GM21381 (cell line): ENCODE measurements at regions not wholly inside any gene's neighbourhood (a gene's known extent, or its start where the extent isn't known, plus 50 kb on each side); places are given as distances from the start of the nearest gene placed in this dataset.

Experiments used
- ATAC-seq: cut with Tn5 transposase; IDR thresholded peaks from one replicate; pipeline ENCODE4 v1.9.1; 2021; ENCODE audit warnings: mild to moderate bottlenecking, moderate library complexity; ENCODE audit not compliant: unreplicated experiment

DNA sequence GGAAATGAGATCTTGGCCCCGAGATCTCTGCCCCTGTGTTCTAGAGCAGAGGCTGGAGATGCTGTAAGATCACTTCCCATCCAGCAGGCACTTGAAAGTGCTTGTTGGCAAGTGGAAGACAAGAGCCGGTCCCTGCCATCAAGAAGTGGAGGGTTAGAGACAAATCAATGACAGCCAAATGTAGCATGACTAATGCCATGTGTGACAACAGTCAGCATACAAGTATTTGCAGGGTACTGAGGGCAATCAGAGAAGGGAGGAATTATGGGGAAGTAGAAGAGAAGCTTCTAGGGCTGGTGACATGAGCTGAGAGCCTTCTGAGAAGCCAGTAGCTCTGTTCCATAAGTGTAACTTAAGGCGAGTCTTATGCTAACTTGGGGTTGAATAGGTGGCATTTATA, 58.6 kb downstream of the TMEM17 start:
- no peak for ATAC-seq

DNA sequence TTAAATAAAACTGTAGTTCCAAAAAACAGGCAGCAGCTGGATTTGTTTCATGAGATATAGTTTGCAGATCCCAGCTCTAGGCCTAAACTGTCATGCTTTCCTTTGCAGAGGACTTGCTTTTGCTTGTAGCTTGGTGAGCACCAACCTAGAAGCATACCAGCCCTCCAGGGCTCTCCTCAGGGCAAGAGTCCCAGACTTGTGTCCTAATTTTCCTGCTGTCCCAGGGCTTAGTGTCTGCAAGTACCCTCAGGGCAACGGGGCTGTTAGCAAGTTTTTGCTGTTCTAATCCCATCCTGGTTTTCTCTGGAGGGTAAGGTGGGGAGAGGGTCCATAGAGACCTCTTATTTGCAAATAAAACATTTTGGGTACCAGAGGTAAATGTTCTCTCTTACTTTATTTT, 59.5 kb downstream of the TMEM17 start:
- ATAC-seq: no peak

DNA sequence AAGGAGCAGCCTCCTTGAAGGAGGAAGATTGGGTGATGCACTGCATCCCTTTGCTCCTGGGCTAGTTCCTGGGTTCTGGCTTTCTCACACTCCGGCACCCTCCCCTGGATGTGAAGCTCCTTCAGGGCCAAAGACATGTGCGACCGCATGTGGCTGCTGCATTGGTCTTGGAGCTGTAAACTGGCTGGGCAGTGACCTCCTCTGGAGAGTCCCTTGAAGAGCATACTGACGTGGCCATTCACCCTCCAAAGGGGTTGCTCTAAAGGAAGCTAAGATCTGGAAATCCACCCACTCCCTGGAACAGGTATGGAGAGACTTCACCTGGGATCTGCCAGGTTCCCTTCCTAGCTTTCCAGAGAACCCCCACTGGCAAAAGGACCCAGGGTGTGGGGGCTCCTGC, 62.1 kb downstream of the TMEM17 start:
- no peak for ATAC-seq

DNA sequence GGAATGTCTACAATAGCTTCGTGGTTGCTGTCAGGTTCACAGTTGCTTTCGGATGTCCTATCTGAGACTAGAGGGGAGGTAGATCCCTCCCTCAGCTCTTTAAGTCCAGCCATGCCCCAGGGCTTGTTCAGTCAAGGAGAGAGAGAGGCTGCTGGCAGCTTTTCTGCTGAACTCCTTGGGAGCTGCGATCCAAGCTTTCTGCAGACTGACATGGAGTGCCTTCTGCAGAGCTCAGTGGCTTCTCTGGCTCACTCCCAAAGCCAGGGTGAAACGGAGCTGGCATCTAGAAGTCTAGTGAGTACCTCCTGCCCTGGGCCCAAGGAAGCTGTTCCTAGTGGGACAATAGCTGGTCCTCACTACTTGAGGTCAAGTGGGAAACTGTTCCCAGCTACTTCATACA, 62.5 kb downstream of the TMEM17 start:
- ATAC-seq: no peak

DNA sequence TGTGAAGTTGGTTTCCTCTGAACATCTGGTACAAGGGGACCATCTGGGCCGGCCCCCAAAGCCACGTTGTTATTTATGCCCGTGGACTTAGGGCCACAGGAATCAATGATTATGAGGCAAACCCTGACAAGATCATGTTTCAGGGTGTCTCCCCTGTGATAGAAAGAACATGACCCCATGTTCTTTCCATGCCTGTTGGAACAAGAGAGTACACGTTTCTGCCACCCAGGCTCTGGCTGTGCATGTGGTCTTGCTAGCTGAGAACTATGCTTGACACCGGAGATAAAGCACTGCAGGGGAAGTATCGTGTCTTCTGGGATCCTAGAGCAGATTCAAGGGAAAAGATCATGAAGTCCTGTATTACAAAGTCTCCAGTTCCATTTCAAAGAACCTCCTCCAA, 64.2 kb downstream of the TMEM17 start:
- no peak for ATAC-seq

DNA sequence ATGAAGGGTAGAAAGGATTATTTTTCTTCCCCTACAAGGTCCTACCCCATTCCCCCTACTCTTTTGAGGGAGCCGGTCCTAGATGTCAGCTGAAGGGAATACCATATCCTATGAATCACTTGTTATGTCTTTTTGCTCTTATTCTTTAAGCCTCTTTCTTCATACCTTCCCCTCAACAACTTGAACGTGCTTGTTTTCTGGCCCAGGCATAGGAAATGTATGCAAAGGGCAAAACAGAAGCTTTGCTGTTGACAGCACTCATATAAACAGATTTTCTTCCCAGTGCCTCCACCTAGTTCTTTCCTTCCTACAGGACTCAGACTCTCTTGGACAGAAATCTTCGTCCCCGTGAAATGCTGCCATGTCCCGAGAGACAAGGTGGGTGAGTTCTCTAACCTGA, 64.6 kb downstream of the TMEM17 start:
- no peak for ATAC-seq

DNA sequence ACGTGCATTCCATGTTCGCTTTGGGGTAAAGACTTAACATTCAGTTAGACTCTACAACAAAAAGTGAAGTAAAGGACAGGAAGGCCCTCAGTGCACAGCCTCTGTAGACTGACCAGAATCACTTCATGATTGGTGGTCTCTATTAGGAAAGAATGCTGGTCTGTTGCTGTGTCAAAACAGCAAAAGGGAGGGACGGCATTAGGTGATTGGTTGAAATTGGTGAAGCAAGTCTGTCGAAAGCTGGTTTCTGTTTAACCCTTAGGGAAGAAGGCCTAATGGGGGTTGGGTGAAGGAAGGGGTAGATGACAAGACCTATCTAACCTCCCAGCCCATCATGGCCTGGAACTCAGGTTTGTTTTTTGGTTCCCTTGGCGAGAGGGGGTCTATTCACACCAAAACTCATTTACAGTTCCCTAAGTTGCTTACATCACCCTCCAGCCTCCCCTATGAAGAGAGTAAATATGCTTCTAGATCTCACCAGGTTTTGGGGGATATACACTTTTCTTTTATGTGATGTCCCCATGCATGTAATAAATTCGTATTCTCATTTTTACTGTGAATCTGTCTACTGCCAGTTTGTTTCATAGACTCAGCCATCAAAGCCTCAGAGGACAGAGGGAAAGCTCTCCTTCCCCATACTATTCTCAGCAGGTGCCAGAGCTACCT, 65.6 kb downstream of the TMEM17 start:
- no peak for ATAC-seq

DNA sequence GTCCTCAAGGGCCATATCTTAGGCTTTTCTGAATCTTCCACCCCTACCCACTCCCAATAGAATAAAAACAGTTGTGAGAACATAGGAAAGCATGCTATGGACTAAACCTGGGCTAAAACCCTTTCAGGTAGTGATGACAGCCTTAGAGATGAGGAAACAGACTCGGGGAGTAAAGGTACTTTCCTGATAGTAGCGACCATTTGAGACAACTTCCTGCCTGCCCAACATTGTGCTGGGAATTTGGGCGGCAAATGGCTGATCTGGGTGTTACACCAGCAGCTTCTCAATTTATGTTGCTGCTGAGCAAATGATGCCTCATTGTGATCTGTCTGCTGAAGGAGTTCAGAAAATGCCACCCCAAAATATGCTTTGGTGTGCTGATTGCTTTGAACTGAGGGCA, 66.6 kb downstream of the TMEM17 start:
- ATAC-seq: no peak

DNA sequence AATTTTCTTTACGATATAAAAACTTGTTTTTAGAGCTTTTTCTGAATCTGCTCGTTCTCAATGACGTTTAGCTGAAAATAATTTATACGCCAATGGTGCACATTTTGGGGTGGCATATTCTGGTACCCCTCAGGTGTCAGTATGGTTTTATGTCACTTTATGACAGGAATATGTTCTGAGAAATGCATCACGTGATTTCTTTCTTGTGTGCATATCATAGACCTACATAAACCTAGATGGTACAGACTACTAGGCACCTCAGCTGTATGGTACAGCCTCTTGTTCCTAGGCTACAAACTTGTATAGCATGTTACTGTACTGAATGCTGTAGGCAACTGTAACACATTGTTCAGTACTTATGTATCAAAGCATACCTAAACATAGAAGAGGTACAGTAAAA, 68.2 kb downstream of the TMEM17 start:
- ATAC-seq: no peak

DNA sequence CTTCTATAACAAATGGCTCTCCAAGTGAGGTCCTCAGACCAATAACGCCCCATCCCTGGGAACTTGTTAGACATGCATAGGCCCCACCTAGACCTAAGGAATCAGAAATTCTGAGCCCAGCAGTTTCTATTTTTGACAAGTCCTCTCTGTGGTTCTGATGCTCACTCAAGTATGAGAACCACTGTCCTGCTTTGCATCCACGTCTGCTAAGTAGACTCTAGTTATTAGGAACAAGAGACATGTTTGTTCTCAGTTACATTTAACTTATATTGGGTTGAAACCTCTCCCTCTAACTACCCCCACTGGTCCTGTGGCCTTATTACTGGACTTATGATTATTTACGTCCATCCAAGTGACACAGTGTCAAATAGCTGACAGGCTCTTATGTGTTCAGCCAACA, 70.3 kb downstream of the TMEM17 start:
- peak; percentile 74 for ATAC-seq

DNA sequence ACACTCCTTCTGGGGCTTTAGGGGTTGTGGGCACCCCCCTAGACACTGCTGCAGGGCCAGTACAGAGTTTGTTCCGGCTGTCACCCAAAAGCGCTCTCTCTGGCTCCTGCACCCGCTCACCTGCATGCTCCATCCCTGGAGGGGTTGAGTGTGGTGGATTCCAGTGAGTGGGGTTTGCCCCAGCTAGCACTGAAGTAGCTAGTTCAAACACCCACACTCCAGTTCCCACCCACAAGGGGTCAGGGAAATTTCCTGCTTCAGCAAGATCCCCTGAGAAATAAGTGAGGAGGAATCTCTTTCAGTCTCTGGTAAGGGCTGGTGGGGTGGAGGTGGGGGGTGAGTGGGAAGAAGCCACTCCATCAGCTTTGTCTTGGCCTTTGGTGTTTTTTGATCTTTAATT, 73.6 kb downstream of the TMEM17 start:
- ATAC-seq: no peak

DNA sequence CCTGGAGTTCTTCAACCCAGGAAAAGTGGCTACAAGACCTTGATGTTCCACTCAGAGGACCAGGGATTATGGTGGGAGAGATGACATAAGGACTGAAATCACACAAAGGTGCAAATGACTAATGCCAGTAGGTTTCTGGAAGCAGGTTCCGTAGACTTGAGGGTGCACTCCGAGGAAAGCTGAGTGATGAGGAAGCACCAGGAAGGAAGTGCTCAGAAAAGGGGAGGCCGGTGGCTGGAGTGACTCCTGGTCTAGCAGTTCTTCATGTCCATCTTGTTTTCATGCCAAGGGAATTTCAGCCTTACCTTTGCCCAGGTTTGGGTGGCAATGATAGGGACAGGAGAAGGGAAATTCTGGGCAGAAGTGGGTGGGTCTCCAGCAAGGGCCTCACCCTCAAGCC, 74.5 kb downstream of the TMEM17 start:
- ATAC-seq: no peak

DNA sequence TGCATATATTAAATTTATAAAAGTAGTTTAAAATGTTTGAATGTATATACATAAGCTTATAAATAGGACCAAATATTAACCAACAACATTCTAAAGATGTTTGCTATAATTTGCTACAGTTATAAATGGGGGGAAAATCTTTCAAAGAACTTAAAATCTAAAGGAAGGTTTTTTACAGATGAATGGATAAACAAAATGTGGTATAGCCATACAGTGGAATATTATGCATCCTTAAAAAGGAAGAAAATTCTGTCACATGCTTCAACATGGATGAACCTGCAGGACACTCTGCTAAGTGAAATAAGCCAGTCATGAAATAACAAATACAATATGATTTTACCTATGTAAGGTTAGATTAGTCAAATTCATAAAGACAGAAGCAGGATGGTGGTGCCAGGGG, 75.8 kb downstream of the TMEM17 start:
- no peak for ATAC-seq

DNA sequence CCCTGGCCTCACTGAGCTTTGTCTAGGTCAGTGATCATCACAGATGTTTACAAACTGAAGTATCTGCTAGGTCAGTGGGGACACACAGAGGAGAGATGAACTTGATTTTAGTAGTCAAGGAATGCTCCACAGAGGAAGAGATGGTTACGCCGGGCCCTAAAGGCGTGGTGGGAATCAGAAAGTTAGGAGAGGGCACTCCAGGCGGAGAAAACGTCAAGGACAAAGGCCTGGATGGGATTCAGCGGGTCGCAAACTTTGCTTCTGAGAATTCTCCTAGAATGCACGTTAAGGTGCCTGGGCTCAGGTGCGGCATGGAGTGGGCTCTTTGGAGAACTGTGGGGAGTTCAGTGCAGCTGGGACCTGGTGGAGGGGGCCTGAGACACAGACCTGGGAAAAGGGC, 78.8 kb downstream of the TMEM17 start:
- no peak for ATAC-seq

DNA sequence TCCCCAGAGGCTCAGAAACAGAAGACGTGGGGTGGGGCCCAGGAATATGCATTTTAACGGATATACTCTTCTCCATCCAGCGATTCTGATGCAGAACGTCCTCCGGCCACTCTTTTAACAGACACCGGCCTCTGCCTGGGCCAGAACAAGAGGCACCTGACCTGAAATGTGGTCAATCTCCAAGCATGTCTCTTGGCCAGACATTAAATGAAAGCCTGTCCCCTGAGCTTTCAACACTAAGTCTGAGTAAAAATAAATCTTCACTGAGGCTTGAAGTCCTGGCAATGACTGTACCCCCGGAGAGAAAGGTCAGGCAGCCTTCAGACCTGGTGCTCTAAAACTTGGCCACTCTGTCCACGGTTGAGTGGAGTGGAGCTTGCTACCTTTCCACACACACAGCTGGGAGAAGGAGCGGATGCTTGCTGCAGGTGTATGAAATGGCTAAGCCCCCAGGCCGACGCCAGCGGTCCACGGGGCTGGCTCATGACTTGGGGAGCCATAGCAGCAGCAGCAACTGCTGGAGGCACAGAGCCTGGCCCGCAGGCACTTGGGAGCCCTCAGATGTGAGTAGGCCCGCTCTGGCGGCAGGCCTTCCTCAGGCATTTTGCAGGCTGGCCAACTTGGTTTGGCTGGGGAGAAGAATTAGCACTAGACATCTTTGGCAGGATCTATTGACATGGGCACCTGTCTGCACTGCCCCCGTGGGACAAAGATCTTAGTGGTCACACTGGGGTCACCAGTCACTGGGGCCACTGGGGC, 79.7 kb downstream of the TMEM17 start:
- no peak for ATAC-seq

DNA sequence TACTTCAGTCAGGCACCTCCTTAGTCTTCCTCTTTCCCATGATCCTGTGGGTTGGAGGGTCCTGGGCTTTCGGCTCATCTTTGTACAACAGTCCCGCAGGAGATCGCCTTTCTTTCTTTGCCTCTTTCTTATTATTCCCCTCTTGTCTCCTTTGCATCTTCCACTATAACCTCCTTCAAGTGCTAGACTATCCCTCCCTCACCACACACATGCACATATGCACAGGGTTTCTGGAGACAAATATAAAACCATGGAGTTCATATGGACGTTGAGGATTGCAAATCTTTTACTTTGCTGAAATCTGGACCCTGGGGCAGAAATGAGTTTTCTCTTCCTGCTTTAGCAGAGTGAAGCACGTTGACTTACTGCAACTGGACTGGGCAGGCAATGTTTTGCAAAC, 80.3 kb downstream of the TMEM17 start:
- no peak for ATAC-seq

DNA sequence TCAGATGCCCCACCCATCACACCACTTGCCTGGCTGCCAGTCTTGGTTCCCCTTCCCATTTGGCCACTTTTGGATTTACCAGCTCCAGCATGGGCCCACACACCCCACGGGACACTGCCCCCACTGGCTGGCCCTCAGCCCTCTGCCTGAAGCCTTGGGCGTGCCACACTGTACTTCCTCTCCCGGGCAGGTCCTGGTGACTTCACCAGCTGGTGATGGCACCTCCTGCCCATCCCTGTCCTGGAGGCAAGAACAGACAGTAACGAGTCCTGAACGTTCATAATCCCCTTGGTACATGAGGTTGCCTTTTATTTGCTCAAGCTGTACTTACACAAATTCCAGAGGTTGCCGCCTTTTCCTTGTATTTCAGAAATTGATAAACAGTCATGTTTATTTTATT, 81.1 kb downstream of the TMEM17 start:
- ATAC-seq: no peak

DNA sequence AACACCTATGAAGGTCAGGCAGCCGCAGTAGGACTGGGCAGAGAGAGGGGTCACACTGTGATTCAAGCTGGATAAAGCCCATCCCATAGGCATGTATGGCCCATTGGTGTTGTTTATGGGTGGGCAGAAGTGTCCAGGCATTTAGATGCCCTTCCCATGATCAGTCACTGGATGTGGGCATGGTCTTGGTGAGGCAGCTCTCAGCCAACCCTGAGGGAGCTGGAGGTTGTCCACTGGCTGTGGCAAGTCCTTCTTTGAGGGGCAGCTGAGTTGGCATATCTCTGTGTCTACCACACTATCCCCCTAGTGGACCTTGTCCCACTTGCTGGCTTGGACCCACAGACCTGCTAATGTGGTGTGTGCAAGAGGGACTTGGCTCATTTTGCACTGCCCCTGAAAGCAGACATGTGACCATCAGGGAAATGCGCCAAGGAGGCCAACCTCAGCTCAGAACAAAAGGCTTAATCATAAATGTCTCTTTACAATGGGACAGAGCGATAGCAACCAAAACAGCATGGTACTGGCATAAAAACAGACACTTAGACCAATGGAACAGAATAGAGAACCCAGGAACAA, 82.0 kb downstream of the TMEM17 start:
- ATAC-seq: no peak

DNA sequence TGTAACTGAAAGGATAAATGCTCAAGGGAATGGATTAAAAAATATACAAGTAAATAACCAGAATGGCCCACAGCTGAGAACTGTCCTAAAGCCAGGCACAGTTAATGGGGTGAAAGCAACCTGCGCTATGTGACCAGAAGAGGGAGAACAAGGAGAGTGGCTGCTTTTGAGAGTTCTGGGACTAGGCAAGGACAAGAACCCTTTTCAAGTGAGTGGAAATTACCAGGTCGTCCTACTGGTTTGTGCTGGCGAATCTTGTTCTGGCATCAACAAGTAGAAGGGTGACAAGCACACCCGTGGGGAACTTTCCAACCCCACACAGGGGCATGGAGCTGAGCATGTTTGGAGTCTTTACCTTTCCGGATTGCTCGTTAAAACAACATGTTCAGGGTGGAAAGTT, 82.8 kb downstream of the TMEM17 start:
- no peak for ATAC-seq

DNA sequence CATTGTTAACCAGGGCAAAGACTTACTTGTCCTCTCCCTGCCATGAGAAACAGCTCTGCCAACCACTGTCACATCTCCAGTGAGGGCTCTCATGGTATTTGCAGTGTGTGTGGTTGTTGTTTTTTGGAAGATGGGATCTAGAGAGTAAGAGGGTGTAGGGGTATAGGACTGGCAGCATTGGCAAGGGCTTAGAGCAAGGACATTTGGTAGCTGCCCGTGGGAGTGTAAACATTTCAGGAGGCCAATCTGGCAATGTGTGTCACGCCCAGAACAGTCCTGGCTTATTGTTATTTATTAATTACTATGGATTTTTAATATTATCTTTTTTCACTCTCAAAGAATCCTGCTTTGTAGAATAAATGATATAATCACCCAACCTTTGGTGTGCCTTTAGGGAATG, 90.5 kb downstream of the TMEM17 start:
- peak; percentile 7 for ATAC-seq

DNA sequence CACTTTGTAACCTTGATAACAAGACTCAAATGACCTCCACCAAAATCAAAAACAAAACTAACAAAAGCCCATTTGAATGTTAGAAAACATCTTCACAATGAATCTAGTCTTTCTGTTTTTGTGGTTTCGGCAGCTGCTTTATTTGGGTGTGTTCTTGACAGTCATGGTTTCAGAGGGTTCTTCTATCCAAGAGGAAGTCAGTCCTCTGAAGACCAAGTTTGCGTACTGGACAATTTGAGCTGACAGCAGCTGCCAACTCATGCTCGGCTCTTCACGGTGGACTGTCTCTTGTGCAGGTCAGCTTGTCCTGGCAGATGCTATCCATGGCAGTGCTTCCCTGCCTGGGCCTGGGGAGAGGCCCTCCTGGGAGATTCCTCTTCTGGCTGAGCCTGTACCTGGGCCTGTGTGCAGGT, 91.0 kb downstream of the TMEM17 start:
- ATAC-seq: peak; percentile 85

DNA sequence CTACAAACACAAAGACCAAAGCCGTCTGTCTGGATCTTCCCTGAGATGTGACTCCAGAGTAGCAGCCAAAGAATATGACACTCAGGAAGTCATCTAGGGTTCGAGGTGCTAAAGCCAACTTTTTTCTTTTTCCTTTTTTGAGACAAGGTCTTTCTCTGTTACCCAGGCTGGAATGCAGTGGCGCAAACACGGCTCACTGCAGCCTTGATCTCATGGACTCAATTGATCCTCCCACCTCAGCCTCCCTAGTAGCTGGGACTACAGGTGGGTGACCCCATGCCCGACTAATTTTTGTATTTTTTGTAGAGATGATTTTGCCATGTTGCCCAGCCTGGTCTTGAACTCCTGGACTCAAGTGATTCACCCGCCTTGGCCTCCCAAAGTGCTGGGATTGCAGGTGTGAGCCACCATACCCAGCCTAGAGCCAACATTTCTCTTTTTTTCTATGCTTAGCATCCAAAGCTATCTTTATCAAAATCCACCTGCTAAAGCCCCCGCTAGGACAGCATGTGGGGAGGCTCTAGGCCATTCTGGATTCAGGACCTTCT, 92.8 kb downstream of the TMEM17 start:
- no peak for ATAC-seq
